Frontal cortex (tissue), 3 donors: ENCODE measurements at regions not wholly inside any gene's neighbourhood (a gene's known extent, or its start where the extent isn't known, plus 50 kb on each side); places are given as distances from the start of the nearest gene placed in this dataset.
"Not testable (repeated sequence)": the region's sequence is repeated elsewhere in the genome, so short reads cannot be mapped to it uniquely, and the experiment has no call there.

Experiments used
- DNase-seq, 2 donors: peaks; one replicate each; pipeline ENCODE4 v3.0.0; 2012; ENCODE audit warnings: low spot score in 2 of 2
- FAIRE-seq: peaks from 2 replicates; lab custom pipeline; 2012; peaks lifted over from hg19 to GRCh38; lab: Jason Lieb, UNC
- donor health status: control.
- donor health status: control.
- donor health status: control.

DNA sequence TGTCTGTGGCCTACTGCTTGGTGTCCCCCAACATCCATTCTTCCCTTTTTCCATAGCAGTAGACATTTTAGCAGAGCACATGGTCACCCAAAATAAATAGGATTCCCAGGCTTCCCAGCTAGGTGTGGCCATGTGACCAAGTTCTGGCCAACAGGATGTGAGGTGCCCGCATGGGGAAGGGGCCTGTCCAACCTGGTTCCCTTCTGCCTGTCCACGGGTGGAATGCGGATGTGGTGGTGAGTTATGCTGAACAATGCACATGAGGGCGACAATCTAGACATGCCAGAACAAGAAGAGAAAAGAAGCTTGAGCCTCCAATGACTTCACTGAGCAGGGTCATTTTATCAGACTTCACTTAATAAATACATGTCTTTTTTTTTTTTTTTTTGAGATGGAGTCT lies 77.6 kb upstream of the DLG1 start:
- FAIRE-seq (no peak), DNase-seq (peak in 1 of 2 donors; percentile 0)

DNA sequence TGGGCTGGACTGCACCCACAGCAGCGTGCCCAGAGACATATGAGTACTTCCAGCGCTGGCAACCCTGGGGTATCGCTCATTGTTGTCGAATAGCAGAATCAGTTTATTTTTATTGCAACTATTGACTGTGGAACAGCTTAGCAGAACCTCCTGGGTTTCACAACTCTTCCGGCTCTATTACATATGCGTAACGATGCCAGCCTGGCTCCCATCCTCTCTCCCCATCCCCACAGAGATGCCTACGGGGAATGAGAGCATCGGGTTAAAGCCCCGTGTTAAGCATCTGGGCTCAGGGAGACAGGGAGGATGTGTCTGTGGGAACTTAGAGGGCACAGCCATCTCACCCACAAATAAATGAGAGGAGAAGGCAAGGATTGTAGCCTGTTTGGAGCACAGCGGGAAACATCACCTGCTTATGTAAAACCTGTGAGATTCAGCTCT lies 76.6 kb upstream of the DLG1 start:
- DNase-seq (peak in 1 of 2 donors; percentile 14), FAIRE-seq (no peak)

DNA sequence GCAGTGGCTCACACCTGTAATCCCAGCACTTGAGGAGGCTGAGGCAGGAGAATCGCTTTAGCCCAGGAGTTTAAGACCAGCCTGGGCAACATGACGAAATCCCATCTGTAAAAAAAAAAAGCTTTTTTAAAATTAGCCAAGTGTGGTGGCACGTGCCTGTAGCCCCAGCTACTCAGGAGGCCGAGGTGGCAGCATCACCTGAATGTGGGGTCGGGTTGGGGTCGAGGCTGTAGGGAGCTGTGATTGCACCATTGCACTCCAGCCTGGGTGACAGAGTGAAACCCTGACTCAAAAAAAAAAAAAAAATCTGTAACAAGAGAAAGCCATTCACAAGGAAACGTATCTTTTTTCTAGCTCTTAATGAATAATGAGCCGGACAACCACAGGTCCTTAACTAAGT lies 74.7 kb upstream of the DLG1 start:
- no peak for DNase-seq
- no peak for FAIRE-seq

DNA sequence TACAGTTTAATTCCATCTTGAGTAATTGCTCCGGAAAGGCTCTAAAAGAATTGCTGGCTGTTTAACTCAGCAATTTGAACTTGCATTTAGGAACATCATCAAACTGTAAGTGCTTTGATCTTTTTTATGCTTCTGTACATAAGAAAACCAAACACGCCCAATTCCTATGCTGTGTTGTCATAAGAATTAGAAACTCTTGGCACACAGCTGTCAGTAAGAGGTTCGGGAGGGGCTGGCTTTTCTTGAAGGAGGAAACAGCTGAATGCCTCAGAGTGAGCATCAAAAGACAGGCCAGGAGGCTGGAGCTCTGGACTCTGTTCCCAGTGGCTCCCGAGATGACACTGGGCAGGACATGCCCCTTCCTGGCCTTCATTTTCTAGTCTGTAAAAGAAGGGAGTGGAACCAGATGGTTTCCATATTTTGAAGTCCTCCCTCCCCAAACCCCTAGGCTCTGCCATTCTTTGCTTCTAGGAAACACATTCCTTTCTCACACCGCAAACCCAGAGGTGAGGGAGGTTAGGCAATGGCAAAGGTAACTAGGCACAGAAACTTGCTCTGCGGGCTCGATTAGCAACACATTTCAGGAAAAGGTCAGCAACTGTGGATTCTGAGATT lies 73.7 kb upstream of the DLG1 start:
- FAIRE-seq (no peak), DNase-seq (no peak)

GRCh38 chr3:197371591-197372046 lies 73.2 kb upstream of the DLG1 start:
- DNase-seq (no peak), FAIRE-seq (no peak)

DNA sequence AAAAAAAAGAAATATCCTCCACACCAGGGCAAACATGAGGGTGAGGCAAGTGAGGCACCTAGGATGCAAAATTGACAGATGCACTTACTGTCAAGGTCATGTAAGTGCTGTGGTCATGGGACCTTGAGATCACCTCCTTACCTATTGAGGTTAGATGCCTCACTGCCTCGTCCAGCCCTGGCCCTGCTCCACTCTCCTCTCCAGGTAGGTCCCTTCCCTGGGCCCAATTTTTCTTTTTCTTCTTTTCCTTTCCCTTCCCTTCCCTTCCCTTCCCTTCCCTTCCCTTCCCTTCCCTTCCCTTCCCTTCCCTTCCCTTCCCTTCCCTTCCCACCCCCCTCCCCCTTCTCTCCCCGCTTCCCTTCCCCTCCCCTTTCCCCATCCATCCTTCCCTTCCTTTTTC lies 71.1 kb upstream of the DLG1 start:
- DNase-seq (peak in 1 of 2 donors; percentile 0), FAIRE-seq (no peak)

DNA sequence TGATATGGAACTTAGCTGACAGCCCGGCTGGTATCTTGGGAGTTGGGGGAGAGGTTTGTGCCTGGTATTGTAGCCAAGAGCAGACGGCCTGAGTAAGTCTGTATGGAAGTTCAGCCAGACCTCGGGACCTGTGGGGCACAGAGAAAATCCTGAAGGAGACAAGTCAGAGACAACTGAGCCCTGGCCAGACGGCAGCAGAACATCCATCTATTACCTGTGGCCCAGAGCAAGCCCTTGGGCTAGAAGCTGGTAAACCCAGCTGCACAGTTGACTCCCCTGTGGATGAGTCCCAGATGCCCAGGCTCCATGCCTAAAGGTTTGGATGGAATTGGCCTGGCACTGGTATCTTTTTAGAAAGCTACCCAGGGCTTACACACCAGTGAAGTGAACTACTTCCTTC lies 70.4 kb upstream of the DLG1 start:
- FAIRE-seq (no peak), DNase-seq (peak in 1 of 2 donors; percentile 1)

- FAIRE-seq: no peak
- DNase-seq: no peak
These were observed 69.9 kb upstream of the DLG1 start for GRCh38 chr3:197368330-197368729.

GRCh38 chr3:197367081-197367780 lies 68.8 kb upstream of the DLG1 start:
- no peak for DNase-seq
- FAIRE-seq: no peak

DNA sequence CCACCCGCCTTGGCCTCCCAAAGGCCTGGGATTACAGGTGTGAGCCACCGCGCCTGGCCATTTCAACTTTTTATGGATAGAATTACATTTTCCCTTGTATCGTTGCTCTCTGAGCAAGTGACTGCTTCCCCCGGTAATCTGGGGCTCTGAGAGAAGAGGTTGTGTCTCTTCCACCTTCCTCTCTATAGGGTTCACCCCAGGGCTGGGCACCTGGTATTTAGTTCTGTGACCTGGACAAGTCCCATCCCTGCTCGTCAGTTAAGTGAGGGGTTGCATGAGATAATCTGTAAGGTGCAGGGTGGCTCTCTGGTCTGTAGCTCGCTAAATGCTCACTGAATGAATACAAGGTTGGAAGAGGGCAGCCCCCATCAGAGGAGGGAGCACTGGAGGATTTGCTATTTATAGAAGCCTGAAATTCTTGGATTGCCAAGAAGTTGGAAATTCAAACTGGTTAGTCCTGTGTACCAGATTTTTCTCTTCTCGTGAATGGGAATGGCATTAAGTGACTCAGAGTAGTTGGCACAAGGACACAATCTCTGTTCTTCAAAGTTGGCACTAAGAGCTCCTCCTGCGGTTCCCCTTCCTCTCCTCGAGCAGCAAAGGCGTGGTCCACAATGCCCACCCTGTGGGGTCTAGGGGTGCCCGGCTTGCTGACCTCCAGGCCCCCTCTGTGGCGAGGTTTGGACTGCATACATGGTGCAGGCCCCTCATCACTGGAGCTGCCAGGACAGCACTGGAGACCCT lies 68.1 kb upstream of the DLG1 start:
- no peak for FAIRE-seq
- DNase-seq: no peak

- no peak for FAIRE-seq
- DNase-seq: no peak
These were observed 67.2 kb upstream of the DLG1 start for GRCh38 chr3:197365586-197365985.

DNA sequence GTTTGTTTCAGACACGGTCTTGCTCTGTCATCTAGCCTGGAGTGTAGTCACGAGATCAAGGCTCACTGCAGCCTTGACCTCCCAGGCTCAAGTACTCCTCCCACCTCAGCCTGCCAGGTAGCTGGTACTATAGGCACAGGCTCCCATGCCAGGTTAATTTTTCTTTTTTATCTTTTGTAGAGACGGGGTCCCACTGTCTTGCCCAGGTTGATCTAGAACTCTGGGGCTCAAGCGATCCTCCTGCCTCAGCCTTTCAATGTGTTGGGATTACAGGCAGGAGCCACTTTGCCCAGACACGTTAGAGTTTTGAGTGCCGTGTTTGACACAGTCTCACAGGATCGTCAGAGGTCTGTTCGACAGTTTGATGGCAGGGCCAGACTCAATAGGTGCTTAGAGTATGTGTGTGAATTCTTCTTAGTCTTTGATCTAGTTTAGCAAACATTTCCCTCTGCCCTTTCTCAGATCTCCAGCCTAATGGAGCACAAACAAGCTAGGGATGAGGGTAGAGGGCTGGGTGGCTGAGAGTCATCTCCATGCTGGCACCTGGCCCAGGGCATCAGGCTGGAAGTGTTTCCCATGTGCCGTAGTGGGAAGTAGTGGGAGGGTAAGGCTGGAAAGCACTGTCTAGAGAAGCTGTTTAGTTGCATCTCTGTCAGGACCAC lies 66.1 kb upstream of the DLG1 start:
- no peak for FAIRE-seq
- no peak for DNase-seq

DNA sequence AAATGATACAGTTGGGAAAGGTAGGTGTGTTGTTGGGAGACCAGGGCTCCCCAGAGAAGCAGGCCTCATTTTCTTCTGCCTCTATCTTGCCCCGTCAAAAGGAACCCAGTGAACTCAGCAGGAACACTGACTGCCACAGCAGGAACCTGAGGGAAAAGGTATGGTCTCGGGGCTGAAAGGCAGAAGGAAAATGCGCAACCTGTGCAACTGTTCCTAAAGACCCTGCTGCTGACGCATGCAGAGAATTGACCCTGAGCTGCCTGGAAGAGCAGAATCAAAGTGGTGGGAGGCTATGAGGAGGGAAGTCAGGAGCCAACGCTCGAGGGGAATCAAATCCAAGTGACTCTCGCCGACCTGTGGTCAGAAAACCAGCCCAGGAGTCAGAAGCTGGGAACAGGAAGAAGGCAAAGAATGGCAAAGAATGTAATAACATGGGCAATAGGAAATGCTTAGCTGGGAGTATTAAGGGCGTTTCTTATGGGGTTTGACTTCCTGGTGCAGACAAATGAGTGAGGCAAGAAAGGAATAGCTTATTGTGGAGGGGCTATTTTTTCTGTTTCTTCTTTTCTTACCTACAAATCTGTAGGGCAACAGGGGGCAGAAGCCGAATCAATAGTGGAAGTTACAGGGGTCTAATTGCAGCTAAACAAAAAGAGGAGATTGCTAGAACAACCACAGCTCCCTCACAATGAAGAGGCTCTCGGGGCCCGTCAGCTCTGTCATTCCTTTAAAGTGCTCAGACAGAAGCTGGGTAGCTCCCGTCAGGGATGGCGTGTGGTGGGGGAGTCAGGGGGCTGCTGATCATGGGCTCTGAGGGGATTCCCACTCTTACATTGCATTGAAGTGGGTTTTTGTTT lies 65.4 kb upstream of the DLG1 start:
- no peak for FAIRE-seq

DNA sequence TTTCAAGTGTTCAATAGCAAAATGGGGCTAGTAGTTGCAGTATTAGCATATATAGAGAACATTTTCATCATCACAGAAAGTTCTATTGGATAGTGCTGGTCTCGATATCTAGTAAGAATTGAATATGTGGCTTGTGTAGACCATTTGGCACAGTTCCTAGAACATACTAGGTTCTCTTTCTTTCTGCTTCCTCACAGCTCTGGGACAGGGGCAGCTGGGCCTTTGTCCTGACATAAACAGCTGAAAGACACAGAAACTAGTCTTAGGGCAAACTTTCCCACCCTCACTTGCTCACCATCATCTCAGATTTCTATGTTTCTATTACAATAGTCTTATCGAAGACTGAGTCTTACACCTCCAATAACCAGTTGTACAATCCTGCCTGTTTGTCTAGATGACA lies 63.7 kb upstream of the DLG1 start:
- DNase-seq (no peak), FAIRE-seq (no peak)

More for the DNA sequence above, 65.4 kb upstream of the DLG1 start:
- no peak for DNase-seq

DNA sequence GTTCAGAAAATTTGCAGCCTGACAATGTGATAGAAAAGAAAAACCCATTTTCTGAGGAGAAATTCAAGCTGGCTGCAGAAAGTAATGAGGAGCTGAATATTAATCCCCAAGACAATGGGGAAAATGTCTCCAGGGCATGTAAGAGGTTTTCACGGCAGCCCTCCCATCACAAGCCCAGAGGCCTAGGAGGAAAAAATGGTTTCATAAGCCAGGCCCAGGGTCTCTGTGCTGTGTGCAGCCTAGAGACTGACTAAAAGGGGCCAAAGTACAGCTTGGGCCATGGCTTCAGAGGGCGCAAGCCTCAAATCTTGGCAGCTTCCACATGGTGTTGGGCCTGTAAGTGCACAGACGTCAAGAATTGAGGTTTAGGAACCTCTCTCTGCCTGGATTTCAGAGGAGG lies 61.7 kb upstream of the DLG1 start:
- DNase-seq, FAIRE-seq: not testable (repeated sequence)

- FAIRE-seq, DNase-seq: not testable (repeated sequence)
These were observed 61.1 kb upstream of the DLG1 start for GRCh38 chr3:197359476-197359875.

DNA sequence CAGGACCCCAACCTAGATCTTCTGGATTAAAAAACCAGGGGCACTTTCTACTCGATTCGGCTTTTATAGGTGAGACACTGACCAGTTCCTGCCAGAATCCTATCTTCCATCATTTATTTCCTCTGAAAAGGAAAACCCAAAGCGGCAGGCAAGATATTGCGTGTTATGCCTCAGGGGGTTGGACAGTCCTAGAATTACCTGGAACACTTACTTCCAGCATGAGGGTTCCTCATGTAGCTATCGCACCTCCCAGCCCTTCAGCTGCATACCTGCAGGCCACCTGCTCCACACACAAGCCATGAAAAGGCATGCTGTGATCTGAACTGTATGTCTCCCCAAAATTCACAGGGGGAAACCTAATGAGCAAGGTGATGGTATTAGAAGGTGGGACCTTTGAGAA lies 58.3 kb upstream of the DLG1 start:
- DNase-seq: no peak
- no peak for FAIRE-seq

- DNase-seq: no peak
- no peak for FAIRE-seq
These were observed 57.9 kb upstream of the DLG1 start for GRCh38 chr3:197356275-197356674.

DNA sequence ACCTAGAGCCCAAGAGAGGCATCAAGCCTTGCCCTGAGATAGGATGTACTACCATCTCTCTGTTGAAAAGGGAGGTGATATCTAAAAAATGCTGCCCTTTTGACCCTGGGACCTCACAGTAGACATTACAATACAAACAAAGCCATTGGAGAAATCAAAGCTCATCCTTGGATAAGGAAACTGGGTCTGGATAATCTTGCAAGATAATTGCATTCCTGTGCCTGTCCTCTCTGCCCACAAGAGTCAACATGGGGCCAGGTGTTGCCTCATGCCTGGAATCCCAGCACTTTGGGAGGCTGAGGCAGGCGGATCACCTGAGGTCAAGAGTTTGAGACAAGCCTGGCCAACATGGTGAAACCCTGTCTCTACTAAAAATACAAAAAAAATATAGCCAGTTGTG lies 57.3 kb upstream of the DLG1 start:
- no peak for FAIRE-seq

More for the DNA sequence above, 57.3 kb upstream of the DLG1 start:
- DNase-seq: no peak
